ENCODE measurements at regions not wholly inside any gene's neighbourhood (a gene's known extent, or its start where the extent isn't known, plus 50 kb on each side); places are given as distances from the start of the nearest gene placed in this dataset.
A peak's percentile ranks its signal among the peaks of the same experiment; 100 is the strongest.
"Not testable (repeated sequence)": the region's sequence is repeated elsewhere in the genome, so short reads cannot be mapped to it uniquely, and the experiment has no call there.

DNA sequence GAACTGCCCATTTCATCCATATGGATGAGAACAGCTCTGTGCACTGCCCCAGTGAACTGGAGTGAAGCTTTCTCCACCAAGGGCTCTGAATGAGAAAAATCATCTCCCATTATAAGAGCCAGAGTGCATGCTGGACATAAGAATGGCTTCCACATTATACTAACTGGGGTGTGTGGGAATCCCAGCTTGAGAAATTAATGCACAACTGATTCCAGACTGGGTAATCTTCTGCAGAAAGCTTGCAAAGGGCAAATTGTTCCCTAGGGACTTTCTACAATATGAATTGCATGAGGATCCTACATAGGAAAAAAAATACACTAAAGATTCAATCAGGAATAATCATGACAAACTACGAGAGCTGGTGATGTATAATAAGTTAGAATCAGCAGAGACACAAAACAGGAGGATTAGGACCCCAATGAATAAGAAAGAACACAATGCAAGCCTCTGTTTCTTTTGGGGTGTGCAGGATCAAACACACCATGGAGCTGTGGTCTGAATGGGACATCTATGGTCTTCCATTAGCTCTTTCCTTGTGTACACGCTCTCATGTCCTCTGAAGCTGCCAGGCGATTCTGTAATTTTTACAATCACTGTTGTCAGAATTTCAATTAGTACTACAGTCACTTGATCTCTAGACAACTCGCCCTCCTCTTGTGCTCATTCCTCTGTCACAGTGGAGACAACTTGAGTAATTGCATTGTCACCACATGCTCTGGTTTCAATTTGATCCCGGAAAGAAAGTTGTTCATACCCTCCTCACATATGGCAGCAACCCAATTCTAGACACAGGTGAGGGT lies 1327.4 kb downstream of the GATA3 start:
- H3K4me3 Mint-ChIP-seq = no peak overlapping the region
- no peaks in the 10 kb centered on the region for H3K9me3 Mint-ChIP-seq (ENCODE audit: low read depth)
- no peak for ATAC-seq
- H3K36me3 Mint-ChIP-seq (ENCODE audit: low read depth) = no peaks in the 10 kb centered on the region
- peaks cover 4% of the 10 kb centered on the region for H3K27me3 Mint-ChIP-seq
- no peak overlapping the region for H3K27ac Mint-ChIP-seq
- ChIA-PET CTCF (no interaction called here), POLR2A (no interaction called here)
- no peak for DNase-seq
- intact Hi-C loops (cut with DNase I, micrococcal nuclease) = no loop called here
- no peaks in the 10 kb centered on the region for H3K4me1 Mint-ChIP-seq

DNA sequence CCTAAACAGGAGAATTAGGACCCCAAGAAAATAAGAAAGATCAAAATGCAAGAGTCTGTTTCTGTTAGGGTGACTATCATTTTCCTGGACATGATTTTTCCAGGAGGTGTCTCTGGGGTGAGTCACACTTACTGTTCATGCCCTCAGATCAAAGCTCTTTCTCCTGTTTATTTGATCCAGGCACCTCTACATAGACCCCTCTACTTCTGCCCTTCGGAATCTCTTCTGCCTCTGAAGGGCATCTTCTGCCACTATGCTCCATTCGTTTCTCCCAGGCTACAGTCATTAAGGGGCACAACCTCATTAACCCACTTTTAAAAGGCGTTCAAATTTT lies 1328.0 kb downstream of the GATA3 start:
- Mint-ChIP-seq H3K36me3 (ENCODE audit: low read depth) (no peaks in the 10 kb centered on the region), H3K9me3 (ENCODE audit: low read depth) (no peaks in the 10 kb centered on the region), H3K27ac (no peak overlapping the region), H3K4me1 (no peaks in the 10 kb centered on the region), H3K4me3 (no peak overlapping the region), H3K27me3 (peaks cover 6% of the 10 kb centered on the region)
- DNase-seq (no peak), ATAC-seq (no peak)
- CTCF ChIA-PET = no interaction called here
- POLR2A ChIA-PET = no interaction called here
- intact Hi-C loops (cut with DNase I, micrococcal nuclease) = no loop called here

DNA sequence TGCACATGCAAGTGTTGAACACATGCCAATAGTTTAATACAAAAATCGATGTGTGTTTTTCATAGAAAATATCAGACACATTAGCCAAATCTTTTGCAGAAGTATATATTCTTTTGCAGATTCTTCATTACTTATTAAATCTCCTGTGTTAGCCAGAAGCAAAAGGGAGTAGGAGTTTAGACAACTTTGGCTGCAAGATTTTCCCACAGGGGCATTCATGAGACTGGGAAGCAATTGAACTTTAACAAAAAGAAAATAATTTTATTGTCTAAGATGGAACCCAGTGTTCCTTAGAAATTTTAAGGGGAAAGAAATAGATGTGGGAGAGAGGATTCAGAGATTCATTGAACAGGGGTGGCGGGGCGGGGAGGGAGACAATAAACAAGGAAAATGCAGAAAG lies 1336.0 kb downstream of the GATA3 start:
- no peak overlapping the region for H3K27ac Mint-ChIP-seq
- H3K36me3 Mint-ChIP-seq (ENCODE audit: low read depth) = no peaks in the 10 kb centered on the region
- no peak overlapping the region for H3K4me3 Mint-ChIP-seq
- CTCF ChIA-PET = no interaction called here
- no peaks in the 10 kb centered on the region for H3K9me3 Mint-ChIP-seq (ENCODE audit: low read depth)
- H3K27me3 Mint-ChIP-seq = peaks cover 17% of the 10 kb centered on the region
- DNase-seq (no peak), ATAC-seq (no peak)
- intact Hi-C loops (cut with DNase I, micrococcal nuclease) = no loop called here
- H3K4me1 Mint-ChIP-seq = no peaks in the 10 kb centered on the region
- POLR2A ChIA-PET = no interaction called here

- ChIA-PET POLR2A (no interaction called here), CTCF (no interaction called here)
These were observed 1344.9 kb downstream of the GATA3 start for GRCh38 chr10:9399275-9399983.

DNA sequence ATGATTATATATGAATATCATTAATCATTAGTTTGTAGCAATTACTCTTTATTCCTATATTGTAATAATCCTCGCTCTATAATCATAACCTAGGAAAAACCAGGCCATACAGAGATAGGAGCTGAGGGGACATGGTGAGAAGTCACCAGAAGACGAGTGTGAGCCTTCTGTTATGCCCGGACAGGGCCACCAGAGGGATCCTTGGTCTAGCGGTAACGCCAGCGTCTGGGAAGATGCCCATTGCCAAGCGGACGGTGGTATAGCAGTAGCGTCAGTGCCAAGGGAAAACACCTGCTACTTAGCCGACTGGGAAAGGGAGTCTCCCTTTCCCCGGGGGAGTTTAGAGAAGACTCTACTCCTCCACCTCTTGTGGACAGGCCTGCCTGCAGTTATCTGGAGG lies 1347.6 kb downstream of the GATA3 start:
- H3K27me3 Mint-ChIP-seq; intact Hi-C loops (cut with DNase I, micrococcal nuclease); H3K4me3 Mint-ChIP-seq; H3K36me3 Mint-ChIP-seq (ENCODE audit: low read depth); H3K27ac Mint-ChIP-seq; ATAC-seq; H3K4me1 Mint-ChIP-seq; POLR2A ChIA-PET; H3K9me3 Mint-ChIP-seq (ENCODE audit: low read depth): not testable (repeated sequence)
- peak; percentile 5 for DNase-seq
- CTCF ChIA-PET = interaction anchor here (0.6 kb wide), 2 partner anchors 43 to 238 kb away, joined by 3 read pairs; no protein-coding TSS in a partner anchor

More at GRCh38 chr10:9399275-9399983, 1344.9 kb downstream of the GATA3 start:
- Mint-ChIP-seq H3K4me3 (no peak overlapping the region), H3K9me3 (ENCODE audit: low read depth) (no peaks in the 10 kb centered on the region), H3K4me1 (no peaks in the 10 kb centered on the region), H3K36me3 (ENCODE audit: low read depth) (no peaks in the 10 kb centered on the region), H3K27ac (no peak overlapping the region), H3K27me3 (peaks cover 7% of the 10 kb centered on the region)
- no peak for DNase-seq
- no peak for ATAC-seq
- intact Hi-C loops (cut with DNase I, micrococcal nuclease) = no loop called here

DNA sequence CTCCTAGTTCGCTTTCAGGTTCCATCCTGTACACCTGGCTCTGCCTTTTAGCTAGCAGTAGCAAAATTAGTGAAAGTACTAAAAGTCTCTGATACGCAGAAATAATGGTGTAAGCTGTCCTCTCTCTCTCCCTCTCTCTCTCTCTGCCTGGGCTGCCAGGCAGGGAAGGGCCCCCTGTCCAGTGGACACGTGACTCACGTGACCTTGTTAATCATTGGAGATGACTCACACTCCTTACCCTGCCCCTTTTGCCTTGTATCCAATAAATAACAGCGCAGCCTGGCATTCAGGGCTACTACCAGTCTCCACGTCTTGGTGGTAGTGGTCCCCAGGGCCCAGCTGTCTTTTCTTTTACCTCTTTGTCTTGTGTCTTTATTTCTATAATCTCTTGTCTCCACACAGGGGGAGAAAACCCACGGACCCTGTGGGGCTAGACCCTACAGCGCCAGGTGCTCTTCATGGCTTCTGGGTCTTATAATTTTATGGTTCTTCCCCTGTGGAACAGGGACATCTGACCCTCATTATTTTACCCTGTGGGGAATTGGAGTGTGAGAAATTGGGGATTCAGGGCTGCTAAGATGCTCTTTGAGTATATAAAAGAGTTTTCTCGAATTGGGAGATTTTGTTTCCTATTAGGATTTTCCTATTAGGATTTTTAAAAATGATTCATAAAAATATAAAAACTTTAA lies 1348.2 kb downstream of the GATA3 start:
- POLR2A ChIA-PET; CTCF ChIA-PET; H3K27ac Mint-ChIP-seq; intact Hi-C loops (cut with DNase I, micrococcal nuclease); H3K36me3 Mint-ChIP-seq (ENCODE audit: low read depth); ATAC-seq; H3K9me3 Mint-ChIP-seq (ENCODE audit: low read depth); H3K27me3 Mint-ChIP-seq; H3K4me3 Mint-ChIP-seq; DNase-seq; H3K4me1 Mint-ChIP-seq: not testable (repeated sequence)

GRCh38 chr10:9407201-9407600 lies 1352.7 kb downstream of the GATA3 start:
- ATAC-seq; POLR2A ChIA-PET; H3K4me3 Mint-ChIP-seq; DNase-seq; H3K4me1 Mint-ChIP-seq; H3K27me3 Mint-ChIP-seq; H3K9me3 Mint-ChIP-seq (ENCODE audit: low read depth); H3K36me3 Mint-ChIP-seq (ENCODE audit: low read depth); H3K27ac Mint-ChIP-seq; intact Hi-C loops (cut with DNase I, micrococcal nuclease); CTCF ChIA-PET: not testable (repeated sequence)

- ChIA-PET POLR2A (no interaction called here), CTCF (no interaction called here)
- Mint-ChIP-seq H3K27ac (no peak overlapping the region), H3K4me3 (no peak overlapping the region), H3K27me3 (peaks cover 8% of the 10 kb centered on the region), H3K4me1 (no peaks in the 10 kb centered on the region), H3K36me3 (ENCODE audit: low read depth) (no peaks in the 10 kb centered on the region), H3K9me3 (ENCODE audit: low read depth) (no peaks in the 10 kb centered on the region)
- no peak for ATAC-seq
- no peak for DNase-seq
- intact Hi-C loops (cut with DNase I, micrococcal nuclease) = no loop called here
These were observed 1361.8 kb downstream of the GATA3 start for GRCh38 chr10:9416331-9416730.

DNA sequence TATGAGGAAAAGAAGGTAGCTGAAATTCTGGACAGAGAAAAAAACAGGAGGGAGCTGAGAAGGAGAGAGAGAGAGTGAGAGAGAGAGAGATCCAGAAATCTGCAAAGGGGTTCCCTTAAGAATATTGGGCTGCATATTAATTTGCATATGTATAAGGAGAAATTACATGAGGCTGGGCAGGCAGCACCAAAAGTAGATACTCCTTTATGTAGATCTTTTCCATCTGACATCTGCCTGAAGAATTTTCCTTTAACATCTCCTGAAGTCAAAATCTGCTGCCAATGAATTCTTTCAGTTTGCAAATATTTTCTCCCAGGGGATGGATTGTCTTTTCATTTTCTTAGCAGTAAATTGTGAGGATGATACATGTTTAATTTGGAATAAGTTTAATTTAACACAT lies 1365.3 kb downstream of the GATA3 start:
- CTCF ChIA-PET = no interaction called here

GRCh38 chr10:9427209-9427608 lies 1372.7 kb downstream of the GATA3 start:
- CTCF ChIA-PET = no interaction called here
- intact Hi-C loops (cut with DNase I, micrococcal nuclease) = no loop called here
- POLR2A ChIA-PET = no interaction called here
- Mint-ChIP-seq H3K9me3 (ENCODE audit: low read depth) (peaks cover 13% of the 10 kb centered on the region), H3K36me3 (ENCODE audit: low read depth) (no peaks in the 10 kb centered on the region), H3K4me3 (no peak overlapping the region), H3K27ac (no peak overlapping the region), H3K27me3 (peaks cover 5% of the 10 kb centered on the region), H3K4me1 (no peaks in the 10 kb centered on the region)
- DNase-seq = no peak
- no peak for ATAC-seq

More for the DNA sequence above, 1365.3 kb downstream of the GATA3 start:
- Mint-ChIP-seq H3K4me3 (no peak overlapping the region), H3K36me3 (ENCODE audit: low read depth) (no peaks in the 10 kb centered on the region), H3K27me3 (peaks cover 8% of the 10 kb centered on the region), H3K9me3 (ENCODE audit: low read depth) (no peaks in the 10 kb centered on the region), H3K4me1 (no peaks in the 10 kb centered on the region), H3K27ac (no peak overlapping the region)
- DNase-seq (no peak), ATAC-seq (no peak)
- POLR2A ChIA-PET = no interaction called here
- intact Hi-C loops (cut with DNase I, micrococcal nuclease) = no loop called here

GRCh38 chr10:9437131-9437530 lies 1382.6 kb downstream of the GATA3 start:
- H3K27me3 Mint-ChIP-seq = peaks cover 6% of the 10 kb centered on the region
- no peaks in the 10 kb centered on the region for H3K36me3 Mint-ChIP-seq (ENCODE audit: low read depth)
- H3K4me1 Mint-ChIP-seq = no peaks in the 10 kb centered on the region
- no peak for ATAC-seq
- CTCF ChIA-PET = no interaction called here
- POLR2A ChIA-PET = no interaction called here
- no peak overlapping the region for H3K27ac Mint-ChIP-seq
- intact Hi-C loops (cut with DNase I, micrococcal nuclease) = no loop called here
- peaks cover 2% of the 10 kb centered on the region for H3K9me3 Mint-ChIP-seq (ENCODE audit: low read depth)
- no peak overlapping the region for H3K4me3 Mint-ChIP-seq
- DNase-seq = no peak

GRCh38 chr10:9443758-9444157 lies 1389.3 kb downstream of the GATA3 start:
- CTCF ChIA-PET = no interaction called here

More at GRCh38 chr10:9443758-9444157, 1389.3 kb downstream of the GATA3 start:
- intact Hi-C loops (cut with DNase I, micrococcal nuclease) = no loop called here
- no peaks in the 10 kb centered on the region for H3K9me3 Mint-ChIP-seq (ENCODE audit: low read depth)
- H3K4me3 Mint-ChIP-seq = no peak overlapping the region
- H3K27me3 Mint-ChIP-seq = peaks cover 3% of the 10 kb centered on the region
- POLR2A ChIA-PET = no interaction called here
- ATAC-seq (no peak), DNase-seq (no peak)
- H3K36me3 Mint-ChIP-seq (ENCODE audit: low read depth) = no peaks in the 10 kb centered on the region
- H3K27ac Mint-ChIP-seq = no peak overlapping the region
- H3K4me1 Mint-ChIP-seq = no peaks in the 10 kb centered on the region
